ENCODE measurements at regions not wholly inside any gene's neighbourhood (a gene's known extent, or its start where the extent isn't known, plus 50 kb on each side); places are given as distances from the start of the nearest gene placed in this dataset.

GRCh38 chrX:22810876-22811275 is 188.9 kb upstream of the DDX53 start:
- Histone ChIP-seq H3K27ac (ENCODE audit: insufficient read depth, low read depth, low read length) (no peak overlapping the region), H3K4me2 (ENCODE audit: insufficient read depth, low read length) (no peak overlapping the region), H3K36me3 (ENCODE audit: control insufficient read depth in 2 of 2, extremely low read depth in 1 of 2, insufficient read depth in 2 of 2, low read length in 2 of 2) (no peaks in the 10 kb centered on the region), H3K9ac (replicated peaks; ENCODE audit: extremely low read depth, insufficient read depth, low read length) (no peak overlapping the region), H3K9me1 (replicated peaks; ENCODE audit: control insufficient read depth, extremely low read depth, insufficient read depth, low read length) (no peaks in the 10 kb centered on the region), H3K9me3 (replicated peaks; ENCODE audit: control insufficient read depth, insufficient read depth, low read length) (no peaks in the 10 kb centered on the region), H3K4me3 (replicated peaks in 1 of 3; ENCODE audit: insufficient read depth in 1 of 3, low read depth in 1 of 3, low read length in 3 of 3) (no peak overlapping the region), H3K79me2 (ENCODE audit: control insufficient read depth, insufficient read depth, low read length) (no peaks in the 10 kb centered on the region), H3K27me3 (ENCODE audit: control insufficient read depth in 2 of 2, insufficient read depth in 2 of 2, low read length in 2 of 2) (no peaks in the 10 kb centered on the region), H2AFZ (ENCODE audit: low read depth, low read length) (no peak overlapping the region), H4K20me1 (replicated peaks; ENCODE audit: control insufficient read depth, extremely low read depth, insufficient read depth, low read length) (no peaks in the 10 kb centered on the region), H3K4me1 (ENCODE audit: control insufficient read depth, extremely low read depth, insufficient read depth, low read length) (no peaks in the 10 kb centered on the region)
- no peak for DNase-seq (ENCODE audit: low read depth, low spot score)
- POLR2A ChIA-PET = no interaction called here
- no peak for FAIRE-seq
- TF ChIP-seq, protein P1, sequence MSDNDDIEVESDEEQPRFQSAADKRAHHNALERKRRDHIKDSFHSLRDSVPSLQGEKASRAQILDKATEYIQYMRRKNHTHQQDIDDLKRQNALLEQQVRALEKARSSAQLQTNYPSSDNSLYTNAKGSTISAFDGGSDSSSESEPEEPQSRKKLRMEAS (IDR thresholded peaks at IDR 0.05; ENCODE audit: insufficient read depth, insufficient read length) = no peak
- TF ChIP-seq JUN (IDR thresholded peaks at IDR 0.05; ENCODE audit: borderline replicate concordance, insufficient read depth, insufficient read length, low read depth) = no peak
- TF ChIP-seq GATA2 (IDR thresholded peaks at IDR 0.05; ENCODE audit: insufficient read depth, insufficient read length, low read depth, low read length) = no peak
- TF ChIP-seq, protein P2, sequence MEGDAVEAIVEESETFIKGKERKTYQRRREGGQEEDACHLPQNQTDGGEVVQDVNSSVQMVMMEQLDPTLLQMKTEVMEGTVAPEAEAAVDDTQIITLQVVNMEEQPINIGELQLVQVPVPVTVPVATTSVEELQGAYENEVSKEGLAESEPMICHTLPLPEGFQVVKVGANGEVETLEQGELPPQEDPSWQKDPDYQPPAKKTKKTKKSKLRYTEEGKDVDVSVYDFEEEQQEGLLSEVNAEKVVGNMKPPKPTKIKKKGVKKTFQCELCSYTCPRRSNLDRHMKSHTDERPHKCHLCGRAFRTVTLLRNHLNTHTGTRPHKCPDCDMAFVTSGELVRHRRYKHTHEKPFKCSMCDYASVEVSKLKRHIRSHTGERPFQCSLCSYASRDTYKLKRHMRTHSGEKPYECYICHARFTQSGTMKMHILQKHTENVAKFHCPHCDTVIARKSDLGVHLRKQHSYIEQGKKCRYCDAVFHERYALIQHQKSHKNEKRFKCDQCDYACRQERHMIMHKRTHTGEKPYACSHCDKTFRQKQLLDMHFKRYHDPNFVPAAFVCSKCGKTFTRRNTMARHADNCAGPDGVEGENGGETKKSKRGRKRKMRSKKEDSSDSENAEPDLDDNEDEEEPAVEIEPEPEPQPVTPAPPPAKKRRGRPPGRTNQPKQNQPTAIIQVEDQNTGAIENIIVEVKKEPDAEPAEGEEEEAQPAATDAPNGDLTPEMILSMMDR (IDR thresholded peaks at IDR 0.05; ENCODE audit: extremely low read depth in 1 of 2, insufficient read depth in 1 of 2, low read depth in 1 of 2, low read length in 2 of 2) = no peak
- TF ChIP-seq MYC (IDR thresholded peaks at IDR 0.05; ENCODE audit: low read depth, low read length) = no peak
- TF ChIP-seq EZH2 (IDR thresholded peaks at IDR 0.05; ENCODE audit: borderline replicate concordance, low read depth, low read length, severe bottlenecking) = no peak
- dilution Hi-C loops (cut with MboI; ENCODE audit: extremely low pct_ligation_motif_present, low sequenced_read_pairs) (no loop called here), intact Hi-C loops (cut with micrococcal nuclease) (no loop called here)
- no TSS peak for BruUV-seq (replicated peaks)
- CTCF ChIA-PET = no interaction called here

DNA sequence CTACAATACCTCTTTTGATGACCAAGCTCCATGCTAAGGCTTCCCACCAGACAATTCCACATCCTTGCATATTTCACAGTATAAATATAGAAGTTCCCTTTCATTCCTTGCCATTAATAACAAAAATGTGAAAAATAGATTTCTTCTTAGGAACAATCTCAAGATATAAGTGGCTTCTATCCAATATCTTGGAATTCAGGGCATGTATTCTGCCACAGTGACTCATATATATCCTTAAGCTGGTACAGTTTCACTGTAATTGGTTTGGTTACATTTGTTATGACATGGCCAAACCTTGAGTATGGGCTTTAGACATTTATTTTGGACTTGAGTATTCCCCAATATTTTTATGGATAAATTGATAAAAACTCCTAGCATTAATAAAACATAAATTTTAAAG is 181.7 kb upstream of the DDX53 start:
- no peaks in the 10 kb centered on the region for H3K4me1 ChIP-seq (ENCODE audit: control insufficient read depth, extremely low read depth, insufficient read depth, low read length)
- no peaks in the 10 kb centered on the region for H3K9me1 ChIP-seq (replicated peaks; ENCODE audit: control insufficient read depth, extremely low read depth, insufficient read depth, low read length)
- TF ChIP-seq FOS (IDR thresholded peaks at IDR 0.05; ENCODE audit: borderline replicate concordance, insufficient read depth, low read length) (no peak), GATA2 (IDR thresholded peaks at IDR 0.05; ENCODE audit: insufficient read depth, insufficient read length, low read depth, low read length) (no peak), EZH2 (IDR thresholded peaks at IDR 0.05; ENCODE audit: borderline replicate concordance, low read depth, low read length, severe bottlenecking) (no peak), MYC (IDR thresholded peaks at IDR 0.05; ENCODE audit: low read depth, low read length) (no peak), JUN (IDR thresholded peaks at IDR 0.05; ENCODE audit: borderline replicate concordance, insufficient read depth, insufficient read length, low read depth) (no peak), POLR2AphosphoS5 (IDR thresholded peaks at IDR 0.05; ENCODE audit: insufficient read depth, low read depth, low read length) (no peak), POLR2A (IDR thresholded peaks at IDR 0.05; ENCODE audit: low read depth, low read length) (no peak)
- TF ChIP-seq, protein P2 (IDR thresholded peaks at IDR 0.05; ENCODE audit: extremely low read depth in 1 of 2, insufficient read depth in 1 of 2, low read depth in 1 of 2, low read length in 2 of 2) = no peak
- TF ChIP-seq, protein P1 (IDR thresholded peaks at IDR 0.05; ENCODE audit: insufficient read depth, insufficient read length) = no peak
- no peak for FAIRE-seq
- intact Hi-C loops (cut with micrococcal nuclease) = no loop called here
- H3K27me3 ChIP-seq (ENCODE audit: control insufficient read depth in 2 of 2, insufficient read depth in 2 of 2, low read length in 2 of 2) = no peaks in the 10 kb centered on the region
- ChIA-PET CTCF (no interaction called here), POLR2A (no interaction called here)
- DNase-seq (ENCODE audit: low read depth, low spot score) = no peak
- H3K36me3 ChIP-seq (ENCODE audit: control insufficient read depth in 2 of 2, extremely low read depth in 1 of 2, insufficient read depth in 2 of 2, low read length in 2 of 2) = no peaks in the 10 kb centered on the region
- H4K20me1 ChIP-seq (replicated peaks; ENCODE audit: control insufficient read depth, extremely low read depth, insufficient read depth, low read length) = no peaks in the 10 kb centered on the region
- no peak overlapping the region for H2AFZ ChIP-seq (ENCODE audit: low read depth, low read length)
- H3K9ac ChIP-seq (replicated peaks; ENCODE audit: extremely low read depth, insufficient read depth, low read length) = no peak overlapping the region
- H3K79me2 ChIP-seq (ENCODE audit: control insufficient read depth, insufficient read depth, low read length) = no peaks in the 10 kb centered on the region
- dilution Hi-C loops (cut with MboI; ENCODE audit: extremely low pct_ligation_motif_present, low sequenced_read_pairs) = no loop called here
- no TSS peak for BruUV-seq (replicated peaks)
- H3K4me3 ChIP-seq (replicated peaks in 1 of 3; ENCODE audit: insufficient read depth in 1 of 3, low read depth in 1 of 3, low read length in 3 of 3) = no peak overlapping the region
- H3K4me2 ChIP-seq (ENCODE audit: insufficient read depth, low read length) = no peak overlapping the region
- H3K9me3 ChIP-seq (replicated peaks; ENCODE audit: control insufficient read depth, insufficient read depth, low read length) = no peaks in the 10 kb centered on the region
- no peak overlapping the region for H3K27ac ChIP-seq (ENCODE audit: insufficient read depth, low read depth, low read length)
